HT-29 (cell line): ENCODE measurements at regions not wholly inside any gene's neighbourhood (a gene's known extent, or its start where the extent isn't known, plus 50 kb on each side); places are given as distances from the start of the nearest gene placed in this dataset.
"Not testable (repeated sequence)": the region's sequence is repeated elsewhere in the genome, so short reads cannot be mapped to it uniquely, and the experiment has no call there.

Experiments used
- DNase-seq: peaks from one replicate; pipeline ENCODE4 v3.0.0-alpha.2; 2015; ENCODE audit warnings: low spot score

DNA sequence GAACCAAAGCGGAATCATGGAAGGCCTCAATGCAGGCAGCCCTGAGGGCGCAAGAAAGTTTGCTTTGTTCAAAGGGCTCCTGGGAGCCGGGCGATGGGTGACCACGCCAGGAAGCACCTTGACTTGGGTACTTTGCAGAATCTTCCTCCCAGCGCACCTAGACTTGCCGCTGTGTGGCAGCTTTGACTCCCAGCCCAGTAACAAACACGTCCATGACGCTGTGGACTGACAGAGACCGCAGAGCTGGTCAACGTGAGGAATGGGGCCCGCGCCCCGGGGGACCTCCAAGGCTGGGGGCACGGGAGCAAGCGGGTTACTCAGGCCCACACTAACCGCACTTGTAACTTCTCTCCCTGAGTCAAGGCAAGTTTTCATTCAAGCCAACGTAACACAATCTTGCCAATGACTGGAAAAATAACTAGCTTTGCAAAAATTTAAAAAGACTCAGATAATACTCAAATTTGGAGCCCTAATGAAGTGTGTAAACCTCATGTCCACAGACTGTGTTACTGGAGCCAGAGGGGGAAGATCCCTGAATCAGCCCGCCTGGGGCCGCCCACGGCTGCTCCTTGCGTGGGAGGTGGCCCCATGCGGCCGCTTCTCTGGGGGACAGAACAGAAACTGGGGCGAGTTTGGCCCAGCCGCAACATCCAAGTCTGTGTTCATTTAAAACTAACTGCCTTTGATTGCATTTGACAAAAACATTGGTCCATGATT lies 130.8 kb downstream of the DNAJB6 start:
- DNase-seq, result no peak

DNA sequence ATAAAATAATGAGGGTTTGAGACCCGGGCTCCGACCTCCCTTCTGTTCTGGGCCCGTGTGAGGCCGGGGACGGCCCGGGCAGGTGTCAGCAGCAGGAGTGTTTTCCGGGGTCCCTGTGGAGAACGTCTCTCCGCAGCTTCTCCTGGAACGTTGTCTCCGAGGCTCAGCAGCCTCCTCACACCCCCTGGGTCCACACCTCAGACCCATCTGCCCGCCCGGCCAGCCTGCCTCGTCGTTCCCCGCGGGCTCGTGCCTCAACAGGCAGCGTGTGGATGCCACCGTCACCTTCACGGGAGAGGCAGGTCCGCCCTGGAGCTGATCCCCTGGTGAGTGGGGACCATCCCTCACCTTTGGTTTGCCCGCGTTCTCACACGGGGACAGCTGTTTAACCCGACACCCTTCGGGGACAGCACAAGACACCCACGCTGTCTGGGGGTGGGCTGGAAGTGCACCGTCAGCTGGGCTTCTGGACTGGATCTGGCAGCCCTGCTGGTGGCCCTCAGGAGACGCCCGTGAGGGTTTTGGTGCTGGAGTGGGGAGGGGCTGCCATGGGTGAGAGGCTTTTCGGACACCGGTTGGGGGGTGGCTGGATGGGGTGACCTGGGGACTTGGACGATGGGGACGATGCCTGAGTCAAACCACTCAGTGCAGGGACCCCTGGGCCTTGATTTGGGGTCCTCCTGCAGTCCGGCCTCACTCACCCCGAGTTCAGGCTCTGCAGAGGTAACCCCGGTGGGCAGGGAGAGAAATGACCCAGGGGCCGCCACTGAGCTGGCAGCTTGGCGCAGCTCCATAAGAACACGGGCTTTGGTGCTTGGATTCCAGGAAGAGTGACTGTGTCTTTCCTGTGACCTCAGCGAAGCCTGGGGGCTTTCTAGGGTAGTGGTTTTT lies 131.7 kb downstream of the DNAJB6 start:
- no peak for DNase-seq

DNA sequence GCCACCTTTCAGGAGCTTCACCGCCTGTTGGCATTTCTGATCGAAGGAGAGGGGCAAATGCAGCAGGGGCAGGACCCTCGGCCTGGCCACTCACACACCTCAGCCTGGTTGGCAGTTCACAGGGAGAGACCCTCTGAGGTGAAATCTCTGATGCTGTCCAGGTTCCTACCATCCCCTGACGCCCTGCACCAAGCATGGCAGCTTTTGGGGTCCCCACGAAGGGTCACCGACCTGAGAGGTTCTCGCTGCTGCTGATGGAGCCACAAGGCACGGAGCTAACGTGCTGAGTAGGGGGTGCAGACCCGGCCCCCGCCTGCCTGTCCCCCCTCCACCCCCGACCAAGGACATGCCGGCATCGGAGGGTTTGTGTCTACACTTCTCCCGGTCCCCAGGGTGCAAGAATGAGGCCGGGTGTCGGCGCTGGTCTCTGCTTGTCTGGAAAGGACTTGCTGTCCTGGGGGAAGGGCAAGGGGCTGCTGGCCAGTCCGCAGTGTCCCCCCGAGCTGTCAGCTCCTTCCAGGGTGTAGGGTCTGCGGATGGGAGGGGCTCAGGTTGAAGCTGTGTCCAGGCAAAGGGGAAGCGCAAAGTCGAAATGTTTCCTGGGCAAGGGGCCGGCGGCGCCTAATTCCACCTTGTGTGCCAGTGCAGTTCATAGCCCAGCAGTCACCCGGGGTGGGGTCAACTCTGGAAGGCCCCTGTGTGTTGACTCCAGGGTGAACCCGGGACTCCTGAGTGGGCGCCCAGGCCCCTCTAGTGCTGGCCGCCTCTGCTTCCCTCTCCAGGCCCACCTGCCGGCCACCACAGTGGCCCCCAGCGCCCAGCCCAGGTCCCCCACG lies 132.6 kb downstream of the DNAJB6 start:
- DNase-seq, result no peak

DNA sequence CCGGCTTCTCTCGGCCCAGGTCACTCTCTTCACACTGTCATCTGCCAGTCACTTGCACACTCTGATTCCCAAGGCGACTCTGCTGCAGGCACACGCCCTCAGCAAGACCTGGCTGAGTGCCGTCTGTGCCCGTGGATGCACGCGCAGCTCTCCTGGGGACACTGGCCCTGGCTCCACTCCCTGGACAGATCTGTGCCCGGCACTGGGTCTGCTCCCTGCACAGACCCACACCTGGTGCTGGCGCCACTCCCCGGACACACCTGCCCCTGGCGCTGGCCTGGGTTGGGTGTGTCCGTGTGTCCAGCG lies 133.2 kb downstream of the DNAJB6 start:
- no peak for DNase-seq

DNA sequence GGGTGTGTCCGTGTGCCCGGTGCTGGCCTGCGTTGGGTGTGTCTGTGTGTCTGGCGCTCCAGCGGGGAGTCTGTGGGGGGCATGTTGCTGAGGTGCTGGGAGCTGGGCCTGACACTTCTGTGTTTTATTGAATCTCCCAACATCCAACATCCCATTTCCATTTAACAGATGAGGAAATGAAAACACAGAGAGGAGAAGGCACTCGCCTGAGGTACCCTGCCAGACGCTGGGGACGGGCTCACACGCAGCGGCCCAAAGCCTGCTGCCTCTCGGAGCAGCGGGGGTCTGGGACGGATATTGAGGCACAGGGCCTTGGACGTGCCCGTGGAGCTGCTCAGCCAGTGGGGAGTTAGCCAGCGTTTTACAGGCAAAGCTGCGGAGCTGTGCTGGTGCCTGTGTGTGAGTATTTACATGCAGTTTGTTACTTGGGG lies 133.9 kb downstream of the DNAJB6 start:
- DNase-seq, result no peak

DNA sequence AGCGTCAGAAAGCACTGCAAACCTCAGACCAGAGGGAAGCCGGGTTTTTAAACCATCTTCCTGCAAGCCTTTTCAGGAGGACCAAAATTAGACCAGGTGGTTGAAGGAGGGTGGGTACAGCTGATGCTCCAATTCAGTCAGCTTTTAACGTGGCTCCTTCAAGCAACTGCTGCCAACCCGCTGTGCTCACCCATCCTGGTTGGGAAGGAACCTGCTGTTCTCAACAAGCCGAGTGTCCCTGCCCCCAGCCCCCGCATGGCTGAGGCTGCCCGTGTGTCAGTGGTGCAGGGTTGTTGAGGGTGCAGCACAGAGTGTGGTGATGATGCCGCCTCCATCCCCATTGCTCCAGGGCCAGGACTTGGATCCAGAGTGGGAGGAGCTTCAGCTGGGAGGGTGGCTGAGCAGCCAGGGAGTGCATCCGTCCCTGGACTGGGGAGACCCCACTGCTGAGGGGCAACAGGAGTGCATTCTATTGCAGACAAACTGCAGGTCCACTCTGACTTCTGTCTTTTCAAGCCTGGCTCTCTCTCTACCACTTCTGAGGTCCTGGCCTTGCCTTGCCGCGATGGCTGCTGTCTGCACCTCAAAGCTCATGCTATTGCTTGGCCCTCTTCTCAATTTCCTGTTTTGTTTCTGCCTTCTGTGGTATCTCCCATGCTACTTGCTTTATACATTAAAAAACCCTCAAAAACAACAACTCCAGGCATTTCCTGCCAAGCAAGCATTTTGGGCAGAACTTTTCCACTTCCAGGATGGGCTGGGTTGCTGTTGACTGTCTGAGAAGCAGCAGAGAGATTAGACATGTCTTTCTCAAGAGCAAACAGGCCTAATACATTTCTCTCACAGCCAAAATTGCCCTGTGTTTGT lies 134.7 kb downstream of the DNAJB6 start:
- no peak for DNase-seq

DNA sequence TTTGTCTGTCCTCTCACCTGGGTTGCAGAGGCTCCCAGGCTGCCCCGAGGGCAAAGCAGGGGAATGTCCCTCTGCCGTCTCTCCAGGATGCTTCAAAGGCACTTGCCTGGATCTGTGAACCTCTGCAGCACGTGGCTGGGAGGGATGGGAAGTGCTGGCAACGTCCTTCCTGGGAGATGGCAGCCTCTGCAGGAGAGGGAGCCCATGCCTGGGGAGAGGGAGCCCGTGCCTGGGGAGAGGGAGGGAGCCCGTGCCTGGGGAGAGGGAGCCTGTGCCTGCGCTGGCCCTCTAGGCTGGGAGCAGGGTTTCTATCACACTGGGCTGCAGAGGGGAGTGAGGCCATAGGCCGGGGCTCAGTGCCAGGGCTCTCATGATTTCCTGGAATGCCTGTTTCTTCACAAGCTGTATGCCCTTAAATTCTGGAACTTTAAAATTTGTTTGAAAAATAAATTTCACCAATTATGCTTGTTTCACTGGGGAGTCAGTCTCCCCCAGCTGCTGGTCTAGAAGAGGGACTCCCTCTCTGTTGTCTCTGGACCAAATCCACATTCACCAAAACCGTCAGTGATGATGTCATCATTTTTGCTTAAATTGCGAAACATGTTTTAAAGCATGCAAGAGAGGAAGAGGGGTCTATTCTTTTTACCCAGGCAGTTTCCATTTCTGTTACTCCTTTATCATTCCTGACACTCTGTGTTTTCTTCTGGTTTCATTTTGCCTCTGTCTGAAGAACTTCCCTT lies 135.7 kb downstream of the DNAJB6 start:
- DNase-seq, result no peak

DNA sequence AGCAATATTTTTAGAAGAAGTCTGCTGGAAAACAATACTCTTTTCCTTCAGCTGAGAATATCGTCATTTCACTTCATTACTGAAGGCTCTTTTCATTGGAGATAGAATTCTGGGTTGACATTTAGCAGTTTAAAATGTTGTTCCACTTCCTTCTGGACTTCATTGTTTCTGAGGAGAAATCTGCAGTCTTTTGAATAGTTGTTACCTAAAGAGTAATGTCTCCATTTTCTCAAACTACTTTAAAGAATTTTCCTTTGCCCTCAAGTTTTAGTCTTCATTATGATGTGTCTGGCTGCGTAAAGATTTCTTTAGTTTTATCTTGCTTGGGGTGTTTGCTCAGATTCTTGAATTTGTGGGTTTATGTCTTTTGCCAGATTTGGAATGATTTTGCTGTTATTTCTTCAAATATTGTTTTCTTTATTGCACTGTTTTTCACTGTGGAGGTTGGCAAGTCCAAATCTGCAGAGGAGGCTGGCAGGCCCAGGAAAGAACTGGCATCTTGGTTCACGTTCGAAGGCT lies 136.3 kb downstream of the DNAJB6 start:
- DNase-seq, result no peak

DNA sequence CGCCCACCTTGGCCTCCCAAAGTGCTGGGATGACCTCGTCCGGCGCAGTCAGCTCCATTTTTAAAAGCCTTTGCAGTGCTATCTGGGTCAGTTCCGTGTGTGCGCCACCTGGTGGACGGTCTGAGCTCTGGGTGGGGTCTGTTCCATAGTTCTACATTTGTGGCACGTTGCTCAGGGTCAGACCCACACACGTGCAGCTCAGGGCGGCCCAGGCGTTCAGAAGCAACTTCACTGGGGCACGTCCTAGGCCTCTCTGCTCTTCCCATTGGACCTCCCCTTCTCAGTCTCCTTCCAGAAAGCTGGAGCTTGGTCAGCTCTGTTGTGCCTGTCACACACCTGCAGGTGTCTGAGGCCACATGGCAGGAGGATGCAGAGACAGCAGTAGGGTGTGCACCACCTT lies 137.9 kb downstream of the DNAJB6 start:
- DNase-seq, result peak; percentile 79

DNA sequence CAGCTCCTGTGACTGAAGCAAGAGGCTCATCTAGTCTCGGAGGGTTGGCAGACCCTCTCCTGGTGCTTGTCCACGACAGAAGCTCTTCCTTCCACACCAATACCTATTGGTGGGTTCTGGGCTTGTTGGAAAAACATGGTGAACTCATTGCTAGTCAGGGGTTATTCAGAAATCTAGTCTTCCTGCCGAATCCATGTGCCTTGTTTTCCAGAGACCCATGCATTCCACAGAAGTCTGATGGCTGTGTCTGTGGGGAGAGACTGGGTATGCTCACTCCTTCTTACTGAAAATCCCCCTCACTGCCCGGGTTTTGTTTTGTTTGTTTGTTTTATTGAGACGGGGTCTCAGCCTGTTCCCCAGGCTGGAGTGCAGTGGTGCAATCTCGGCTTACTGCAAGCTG lies 138.3 kb downstream of the DNAJB6 start:
- no peak for DNase-seq

DNA sequence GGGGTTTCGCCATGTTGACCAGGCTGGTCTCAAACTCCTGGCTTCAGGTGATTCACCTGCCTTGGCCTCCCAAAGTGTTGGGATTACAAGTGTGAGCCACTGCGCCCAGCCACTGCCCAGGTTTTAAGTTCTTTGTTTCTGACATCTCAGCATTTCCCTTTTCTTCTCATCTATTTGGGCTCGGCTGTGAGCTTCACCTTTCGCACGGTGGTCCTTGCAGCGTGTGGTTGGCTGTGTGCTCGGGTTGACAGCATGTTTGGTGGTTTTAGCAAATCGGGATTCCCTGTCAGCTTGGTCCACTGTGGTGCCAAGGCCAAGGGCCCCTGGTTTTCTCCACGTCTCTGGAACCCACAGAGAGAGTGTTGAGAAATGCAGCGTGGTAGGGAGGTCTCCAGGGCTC lies 138.8 kb downstream of the DNAJB6 start:
- no peak for DNase-seq

DNA sequence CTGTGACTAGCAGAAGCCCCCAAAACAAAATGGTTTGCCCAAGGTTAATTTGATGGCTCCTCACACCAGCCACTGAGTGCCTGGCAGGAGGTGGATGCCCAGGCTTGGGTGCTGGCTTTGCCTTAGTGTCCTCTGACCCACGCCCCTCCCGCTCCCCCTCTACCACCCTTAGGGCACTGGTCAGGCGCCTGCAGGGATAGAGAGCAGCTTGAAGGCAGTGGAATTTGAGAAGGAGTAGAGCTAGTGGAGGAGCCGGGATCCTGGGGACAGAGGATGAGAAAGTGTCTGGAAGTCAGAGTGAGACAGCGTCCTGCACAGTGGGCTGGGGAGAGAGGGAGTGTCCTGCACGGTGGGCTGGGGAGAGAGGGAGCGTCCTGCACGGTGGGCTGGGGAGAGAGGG lies 139.4 kb downstream of the DNAJB6 start:
- no peak for DNase-seq

DNA sequence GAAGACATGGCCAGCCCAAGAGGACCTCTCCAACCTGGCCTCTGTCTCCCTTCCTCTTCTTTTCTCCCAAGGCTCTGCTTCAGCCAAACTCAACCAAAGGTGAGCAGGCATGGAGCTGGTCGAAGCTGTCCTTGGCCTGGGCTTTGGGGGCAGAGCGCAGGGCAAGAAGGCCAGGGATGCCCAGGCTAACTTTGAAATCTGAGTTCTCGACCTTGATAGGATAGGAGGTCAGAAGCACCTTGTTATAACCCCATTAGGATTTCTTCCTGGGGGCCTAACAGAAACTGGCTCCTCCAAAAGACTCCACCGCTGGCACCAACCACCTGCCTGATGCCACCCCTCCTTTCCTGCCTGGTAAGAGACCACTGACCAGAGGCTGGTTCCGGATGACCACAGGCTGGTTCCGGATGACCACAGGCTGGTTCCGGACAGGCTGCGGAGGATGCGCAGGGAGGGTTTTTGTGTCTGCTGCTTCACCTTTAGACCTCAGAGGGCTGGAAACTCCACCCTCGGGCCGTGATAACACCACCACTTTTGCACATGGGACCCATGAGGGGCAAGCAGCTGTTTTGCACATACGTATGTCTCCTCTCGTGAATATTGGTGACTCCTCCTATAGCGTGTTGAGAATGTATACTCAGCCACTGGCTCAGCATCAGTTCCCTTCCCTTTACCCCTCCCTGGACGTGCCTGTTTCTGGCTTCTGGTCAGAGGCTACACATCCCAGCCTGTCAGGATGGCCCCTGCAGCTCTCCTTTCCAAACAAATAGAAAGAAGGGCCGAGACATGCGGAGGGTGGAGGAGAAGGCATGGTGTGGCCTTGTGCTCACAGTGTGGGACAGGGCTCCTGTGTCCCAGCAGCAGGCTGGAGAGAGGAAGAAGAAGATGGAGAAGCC lies 140.1 kb downstream of the DNAJB6 start:
- DNase-seq, result no peak

DNA sequence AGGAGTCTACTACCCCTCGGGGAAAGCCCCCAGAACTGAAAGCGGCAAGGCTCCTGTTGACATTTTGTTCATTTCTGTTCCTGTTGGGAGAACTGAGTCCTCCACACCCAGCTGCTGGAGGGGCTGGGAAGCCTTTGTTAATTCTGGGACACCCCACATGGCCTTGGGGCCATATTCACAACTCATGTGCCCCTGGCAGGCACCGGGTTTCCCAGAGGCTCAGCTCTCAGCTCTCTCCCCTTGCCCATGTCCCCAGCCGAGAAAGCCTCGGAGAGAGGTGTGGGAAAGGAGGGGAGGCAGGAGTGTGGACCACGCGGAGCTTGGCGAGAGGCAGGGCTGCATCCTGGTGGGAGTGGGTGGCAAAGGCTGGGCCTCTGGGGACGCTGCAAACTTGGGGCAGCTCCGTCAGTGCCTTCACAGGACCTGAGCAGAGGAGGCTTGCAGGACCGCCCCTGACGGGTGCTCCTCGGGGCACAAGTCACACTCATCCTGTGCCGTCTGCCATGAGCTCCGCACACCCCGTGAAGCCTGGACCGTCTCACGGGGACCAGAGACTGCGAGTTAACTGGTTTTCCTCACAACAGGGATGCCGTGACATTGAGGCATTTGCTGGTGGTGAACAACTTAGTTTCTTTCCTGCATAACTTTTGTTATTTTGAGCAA lies 140.9 kb downstream of the DNAJB6 start:
- no peak for DNase-seq

DNA sequence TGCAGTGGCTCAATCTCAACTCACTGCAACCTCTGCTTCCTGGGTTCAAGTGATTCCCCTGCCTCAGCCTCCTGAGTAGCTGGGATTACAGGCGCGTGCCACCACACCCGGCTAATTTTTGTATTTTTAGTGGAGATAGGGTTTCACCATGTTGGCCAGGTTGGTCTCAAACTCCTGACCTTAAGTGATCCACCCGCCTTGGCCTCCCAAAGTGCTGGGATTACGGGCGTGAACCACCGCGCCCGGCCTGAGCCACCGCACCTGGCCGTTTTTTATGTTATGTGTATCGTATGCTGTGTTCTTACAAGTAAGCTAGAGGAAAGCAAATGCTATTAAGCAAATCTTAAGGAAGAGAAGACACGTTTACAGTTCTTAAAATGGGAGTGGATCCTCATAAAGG lies 141.8 kb downstream of the DNAJB6 start:
- not testable (repeated sequence) for DNase-seq

DNA sequence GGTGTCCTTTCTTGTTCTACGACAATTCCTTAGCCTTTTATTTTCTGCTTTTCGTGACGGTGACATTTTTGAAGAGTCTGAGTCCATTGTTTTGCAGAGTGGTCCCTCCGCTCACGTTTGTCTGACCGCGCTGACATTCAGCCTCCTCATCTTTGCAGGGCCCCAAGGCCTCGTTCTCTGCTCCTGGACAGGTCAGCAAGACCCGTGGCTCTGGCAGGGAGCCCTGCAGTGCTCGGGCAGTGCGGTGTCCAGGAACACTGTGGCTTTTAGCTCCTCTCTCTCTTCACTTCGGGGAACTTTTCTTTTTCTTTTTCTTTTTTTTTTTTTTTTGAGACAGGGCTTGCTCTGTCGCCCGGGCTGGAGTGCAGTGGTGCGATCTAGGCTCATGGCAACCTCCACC lies 142.5 kb downstream of the DNAJB6 start:
- DNase-seq, result no peak

DNA sequence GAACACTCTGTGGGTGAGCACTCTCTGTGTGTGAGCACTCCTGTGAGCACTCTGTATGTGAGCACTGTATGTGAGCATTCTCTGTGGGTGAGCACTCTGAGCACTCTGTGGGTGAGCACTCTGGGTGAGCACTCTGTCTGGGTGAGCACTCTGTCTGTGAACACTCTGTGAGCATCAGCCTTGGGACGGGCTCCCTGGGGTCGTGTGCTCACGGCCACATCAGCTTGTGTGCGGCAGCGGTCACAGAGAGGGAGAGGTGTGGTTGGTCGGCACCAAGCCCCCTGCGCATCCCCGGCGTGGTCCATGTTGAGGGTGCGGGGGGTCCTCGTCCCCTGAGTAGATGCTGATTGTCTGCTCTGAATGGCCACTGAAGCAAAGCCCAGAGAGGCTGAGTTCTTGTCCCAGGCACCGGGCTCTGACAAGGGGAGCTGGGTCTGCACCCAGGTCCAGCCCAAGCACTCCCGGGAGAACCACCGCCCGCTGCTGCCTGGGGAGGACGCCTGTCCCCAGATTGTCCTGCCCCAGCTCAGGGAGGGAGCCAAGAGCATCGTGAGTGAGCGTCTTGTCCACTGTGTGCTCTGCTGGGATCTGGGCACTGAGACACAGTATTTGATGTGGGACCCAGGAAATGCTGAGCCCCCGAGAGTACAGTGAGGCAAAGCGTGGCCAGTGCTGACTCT lies 143.7 kb downstream of the DNAJB6 start:
- DNase-seq, result no peak

DNA sequence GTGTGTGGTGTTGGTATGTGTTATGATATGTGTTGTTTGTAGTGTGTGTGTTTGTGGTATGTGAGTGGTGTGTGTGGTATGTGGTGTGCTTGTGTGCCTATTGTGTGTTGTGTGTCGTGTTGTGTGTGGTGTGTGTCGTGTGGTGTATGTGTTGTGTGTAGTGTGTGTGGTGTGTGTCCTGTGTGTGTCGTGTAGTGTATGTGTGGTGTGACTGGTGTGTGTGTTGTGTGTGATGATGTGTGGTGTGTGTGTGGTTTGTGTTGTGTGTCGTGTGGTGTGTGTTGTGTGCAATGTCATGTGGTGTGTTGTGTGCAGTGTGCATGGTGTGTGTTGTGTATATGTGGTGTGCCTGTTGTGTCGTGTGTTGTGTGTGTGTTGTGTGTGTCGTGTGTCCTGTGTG lies 144.6 kb downstream of the DNAJB6 start:
- no peak for DNase-seq
